Natural killer cell (primary cell): ENCODE measurements at regions not wholly inside any gene's neighbourhood (a gene's known extent, or its start where the extent isn't known, plus 50 kb on each side); places are given as distances from the start of the nearest gene placed in this dataset.
A peak's percentile ranks its signal among the peaks of the same experiment; 100 is the strongest.

Experiments used
- ATAC-seq, 3 donors: fragments of 150-1000 bp in 2 of 3; fragments of 200-7000 bp in 1 of 3; cut with Tn5 transposase; 1 replicate in 1 of 3; 2 replicates in 2 of 3; pipeline ENCODE4 v1.10.0; 2021; ENCODE audit warnings: mild to moderate bottlenecking in 2 of 3, moderate library complexity in 2 of 3
- DNase-seq, 2 donors: peaks; one replicate each; pipeline versions ENCODE4 v3.0.0 to v3.0.0-alpha.2; 2013 to 2021; ENCODE audit warnings: mixed read lengths in 1 of 2
- H3K27ac ChIP-seq: one replicate; pipeline ENCODE4 v1.5.1; 2013; ENCODE audit warnings: mild to moderate bottlenecking, low read length
- H3K27me3 ChIP-seq: one replicate; pipeline ENCODE4 v1.6.1; 2013; ENCODE audit warnings: low read length; ENCODE audit not compliant: control insufficient read depth, insufficient read depth
- H3K36me3 ChIP-seq: one replicate; pipeline ENCODE4 v1.6.1; 2013; ENCODE audit warnings: low read length; ENCODE audit not compliant: control insufficient read depth, insufficient read depth
- H3K4me1 ChIP-seq: one replicate; pipeline ENCODE4 v1.6.1; 2013; ENCODE audit warnings: low read length; ENCODE audit not compliant: control insufficient read depth, insufficient read depth
- H3K4me3 ChIP-seq: one replicate; pipeline ENCODE4 v1.5.1; 2013; ENCODE audit warnings: low read length
- H3K9me3 ChIP-seq: one replicate; pipeline ENCODE4 v1.6.1; 2013; ENCODE audit warnings: low read length; ENCODE audit not compliant: control insufficient read depth, insufficient read depth
- H3K27ac Mint-ChIP-seq, 2 donors: one replicate each; pipeline ENCODE4 v1.8.0; 2022; ENCODE audit warnings: mild to moderate bottlenecking in 2 of 2, mixed read lengths in 2 of 2, moderate library complexity in 1 of 2
- H3K27me3 Mint-ChIP-seq, 2 donors: one replicate each; pipeline ENCODE4 v1.8.0; 2022; ENCODE audit warnings: low read depth in 2 of 2, mixed read lengths in 2 of 2
- H3K36me3 Mint-ChIP-seq: one replicate; pipeline ENCODE4 v1.8.0; 2022; ENCODE audit warnings: mixed read lengths
- H3K4me1 Mint-ChIP-seq, 2 donors: one replicate each; pipeline ENCODE4 v1.8.0; 2022; ENCODE audit warnings: mixed read lengths in 2 of 2
- H3K4me3 Mint-ChIP-seq: one replicate; pipeline ENCODE4 v1.8.0; 2022; ENCODE audit warnings: mild to moderate bottlenecking, moderate library complexity, mixed read lengths
- H3K9me3 Mint-ChIP-seq, 2 donors: one replicate each; pipeline ENCODE4 v1.8.0; 2022; ENCODE audit warnings: mixed read lengths in 2 of 2
- WGBS: methylation state at CpG from one replicate; pipeline ENCODE4 v1.1.7; 2013; ENCODE audit warnings: missing lambda C conversion rate; ENCODE audit not compliant: insufficient coverage; 5-methylcytosine and 5-hydroxymethylcytosine counted together
- intact Hi-C: fragments of 100-400 bp; cut with micrococcal nuclease; formaldehyde crosslinking; loops from one replicate; pipeline ENCODE4 v1.14.2; 2022
- TF ChIP-seq, protein P1 (sequence below): fragments of 200-600 bp; IDR thresholded peaks from one replicate; pipeline ENCODE4 v1.8.0; 2022; ENCODE audit warnings: antibody characterized with exemption

DNA sequence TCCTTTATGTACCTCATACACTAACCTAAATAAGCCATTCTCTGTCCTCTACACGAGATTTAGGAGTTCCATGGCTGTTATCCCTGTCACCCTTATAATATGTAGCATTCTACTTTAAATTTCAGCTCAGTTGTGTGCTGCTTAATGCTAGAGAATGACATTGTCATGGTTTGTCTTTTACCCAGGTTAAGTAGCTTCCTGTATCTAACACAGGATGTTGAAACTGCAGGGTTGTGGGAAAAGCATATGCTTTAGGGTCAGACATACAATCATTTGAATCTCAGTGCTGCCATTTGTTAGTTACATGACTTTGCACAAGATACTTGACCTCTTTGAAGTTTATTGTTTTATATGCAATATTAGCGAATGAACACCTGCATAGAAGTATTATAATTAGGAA, 235.1 kb upstream of the CACNA2D1 start:
- TF ChIP-seq, protein P1, sequence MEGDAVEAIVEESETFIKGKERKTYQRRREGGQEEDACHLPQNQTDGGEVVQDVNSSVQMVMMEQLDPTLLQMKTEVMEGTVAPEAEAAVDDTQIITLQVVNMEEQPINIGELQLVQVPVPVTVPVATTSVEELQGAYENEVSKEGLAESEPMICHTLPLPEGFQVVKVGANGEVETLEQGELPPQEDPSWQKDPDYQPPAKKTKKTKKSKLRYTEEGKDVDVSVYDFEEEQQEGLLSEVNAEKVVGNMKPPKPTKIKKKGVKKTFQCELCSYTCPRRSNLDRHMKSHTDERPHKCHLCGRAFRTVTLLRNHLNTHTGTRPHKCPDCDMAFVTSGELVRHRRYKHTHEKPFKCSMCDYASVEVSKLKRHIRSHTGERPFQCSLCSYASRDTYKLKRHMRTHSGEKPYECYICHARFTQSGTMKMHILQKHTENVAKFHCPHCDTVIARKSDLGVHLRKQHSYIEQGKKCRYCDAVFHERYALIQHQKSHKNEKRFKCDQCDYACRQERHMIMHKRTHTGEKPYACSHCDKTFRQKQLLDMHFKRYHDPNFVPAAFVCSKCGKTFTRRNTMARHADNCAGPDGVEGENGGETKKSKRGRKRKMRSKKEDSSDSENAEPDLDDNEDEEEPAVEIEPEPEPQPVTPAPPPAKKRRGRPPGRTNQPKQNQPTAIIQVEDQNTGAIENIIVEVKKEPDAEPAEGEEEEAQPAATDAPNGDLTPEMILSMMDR: no peak
- H3K4me1 Mint-ChIP-seq: peaks cover 23 to 26% of the 10 kb centered on the region in 2 donors
- DNase-seq: peak in 1 of 2 donors; percentile 45
- WGBS: 38% methylated on average over 1 of the region's 2 CpGs
- H3K9me3 ChIP-seq: no peaks in the 10 kb centered on the region
- ATAC-seq: peak; percentile 61 to 77 (median 71)
- H3K4me1 ChIP-seq: peaks cover 13% of the 10 kb centered on the region
- intact Hi-C loops: no loop called here
- H3K36me3 Mint-ChIP-seq: no peaks in the 10 kb centered on the region
- peak overlapping the region; percentile 45 for H3K27ac ChIP-seq
- H3K36me3 ChIP-seq: no peaks in the 10 kb centered on the region
- no peaks in the 10 kb centered on the region for H3K9me3 Mint-ChIP-seq
- H3K4me3 ChIP-seq: no peak overlapping the region
- H3K27me3 Mint-ChIP-seq: no peaks in the 10 kb centered on the region
- H3K27me3 ChIP-seq: no peaks in the 10 kb centered on the region
- peak overlapping the region; percentile 84 for H3K4me3 Mint-ChIP-seq
- H3K27ac Mint-ChIP-seq: peak overlapping the region; percentile 87 to 88

DNA sequence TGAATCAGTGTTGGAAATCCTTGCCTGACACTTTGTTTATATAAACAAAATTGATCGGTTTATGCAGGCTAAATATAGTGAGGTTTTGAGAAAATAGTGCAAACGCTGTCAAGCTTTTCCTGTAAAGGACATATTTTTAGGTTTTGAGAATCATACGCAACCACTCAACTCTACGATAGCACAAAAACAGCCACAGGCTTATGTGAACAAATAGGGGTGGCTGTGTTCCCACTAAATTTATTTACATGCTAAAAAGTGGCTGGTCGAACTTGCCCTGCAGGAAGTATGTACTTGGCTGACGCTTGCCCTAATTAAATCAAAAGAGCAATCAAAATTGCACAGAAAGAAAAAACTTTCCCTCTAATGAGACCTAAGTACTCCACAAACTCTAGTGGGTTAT, 234.7 kb upstream of the CACNA2D1 start:
- Histone ChIP-seq H3K36me3 (no peaks in the 10 kb centered on the region), H3K27ac (peak overlapping the region; percentile 45), H3K4me1 (peaks cover 13% of the 10 kb centered on the region), H3K27me3 (no peaks in the 10 kb centered on the region), H3K9me3 (no peaks in the 10 kb centered on the region), H3K4me3 (no peak overlapping the region)
- TF ChIP-seq, protein P1: no peak
- peak overlapping the region; percentile 84 for H3K4me3 Mint-ChIP-seq
- DNase-seq (peak in 1 of 2 donors; percentile 9), ATAC-seq (peak; percentile 11 to 17 (median 12))
- H3K36me3 Mint-ChIP-seq: no peaks in the 10 kb centered on the region
- H3K9me3 Mint-ChIP-seq: no peaks in the 10 kb centered on the region
- H3K27me3 Mint-ChIP-seq: no peaks in the 10 kb centered on the region
- H3K4me1 Mint-ChIP-seq: peaks cover 23 to 26% of the 10 kb centered on the region in 2 donors
- intact Hi-C loops: no loop called here
- peak overlapping the region; percentile 87 to 88 for H3K27ac Mint-ChIP-seq
- 41% methylated on average over 5 of the region's 6 CpGs for WGBS

DNA sequence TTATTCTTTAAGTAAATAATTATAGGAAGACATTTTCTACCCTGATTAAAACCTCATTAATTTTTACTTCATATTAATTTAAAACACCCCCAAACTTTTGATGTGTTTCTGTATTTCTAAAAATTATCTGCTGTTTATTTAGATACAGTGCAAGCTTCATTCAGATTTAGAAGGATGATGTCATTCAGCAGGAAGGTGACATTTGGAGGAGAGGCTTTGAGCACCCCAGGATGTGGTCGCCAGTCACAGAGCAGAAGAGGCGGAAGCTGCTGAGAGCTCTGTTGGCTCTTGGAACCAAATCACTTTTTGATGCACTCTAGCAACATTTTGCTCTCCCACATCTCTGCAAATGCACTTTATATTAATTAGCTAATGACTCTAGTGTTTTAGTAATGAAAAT, 233.9 kb upstream of the CACNA2D1 start:
- no peaks in the 10 kb centered on the region for H3K27me3 ChIP-seq
- Mint-ChIP-seq H3K36me3 (no peaks in the 10 kb centered on the region), H3K4me1 (peaks cover 23 to 26% of the 10 kb centered on the region in 2 donors), H3K9me3 (no peaks in the 10 kb centered on the region), H3K27me3 (no peaks in the 10 kb centered on the region), H3K4me3 (peak overlapping the region; percentile 69), H3K27ac (peak overlapping the region; percentile 87 to 88)
- no peaks in the 10 kb centered on the region for H3K36me3 ChIP-seq
- DNase-seq: peak; percentile 33 to 73
- 30% methylated on average over 2 of the region's 2 CpGs for WGBS
- no peaks in the 10 kb centered on the region for H3K9me3 ChIP-seq
- H3K27ac ChIP-seq: peak overlapping the region; percentile 68
- no peak overlapping the region for H3K4me3 ChIP-seq
- TF ChIP-seq, protein P1: no peak
- H3K4me1 ChIP-seq: peaks cover 13% of the 10 kb centered on the region
- peak; percentile 86 to 92 (median 88) for ATAC-seq
- intact Hi-C loops: no loop called here
